Stimulated activated naive CD8-positive, alpha-beta T cell treated with anti-CD3 and anti-CD28 coated beads, Interleukin-15, Interleukin-2, amounts not matched to agents 100 U/mL and 50 U/mL, for 24 hours (primary cell): ENCODE measurements at regions not wholly inside any gene's neighbourhood (a gene's known extent, or its start where the extent isn't known, plus 50 kb on each side); places are given as distances from the start of the nearest gene placed in this dataset.

Source experiments
- ATAC-seq: fragments of 150-1000 bp; cut with Tn5 transposase; one replicate; pipeline ENCODE4 v1.10.0; 2021
- DNase-seq: peaks from one replicate; pipeline ENCODE4 v3.0.0; 2021

DNA sequence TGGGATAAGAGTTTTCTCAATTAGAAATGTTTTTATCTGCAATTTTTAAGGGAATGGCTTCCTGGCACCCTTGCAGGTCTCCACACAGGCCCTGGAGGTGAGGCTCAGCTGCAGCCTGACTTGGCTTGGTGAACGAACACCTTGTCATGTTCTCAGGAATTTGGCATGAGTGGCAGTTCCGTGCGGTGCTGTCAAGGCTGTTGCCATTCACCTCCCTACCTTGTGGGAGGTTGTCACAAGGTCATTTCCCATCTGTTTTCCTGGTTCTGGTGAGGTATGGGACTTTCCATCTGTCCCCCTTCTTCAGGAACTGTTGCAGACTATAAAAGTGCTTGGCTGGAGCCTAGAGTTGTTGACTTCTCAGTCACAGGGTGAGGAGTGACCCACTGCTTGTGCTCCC lies 82.9 kb downstream of the ELOVL4 start:
- no peak for DNase-seq
- no peak for ATAC-seq

DNA sequence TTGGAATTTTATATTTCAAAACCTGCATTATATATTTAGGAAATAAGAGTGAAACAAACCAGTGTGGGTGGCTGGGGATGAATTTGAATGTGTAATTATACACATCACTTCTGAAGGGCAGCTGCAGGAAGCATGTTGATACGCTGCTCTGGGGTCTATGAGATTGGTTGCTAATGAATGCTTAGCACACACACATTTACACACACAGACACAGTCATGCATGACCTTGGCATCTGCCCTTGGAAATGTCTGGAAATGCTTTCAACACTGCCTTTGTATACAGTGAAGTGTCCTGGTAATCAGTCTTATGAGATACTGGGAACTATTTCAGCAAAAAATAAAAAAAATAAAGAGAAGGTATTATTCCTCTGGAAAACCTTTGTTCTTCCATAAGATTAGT lies 83.4 kb downstream of the ELOVL4 start:
- no peak for ATAC-seq
- DNase-seq: no peak

DNA sequence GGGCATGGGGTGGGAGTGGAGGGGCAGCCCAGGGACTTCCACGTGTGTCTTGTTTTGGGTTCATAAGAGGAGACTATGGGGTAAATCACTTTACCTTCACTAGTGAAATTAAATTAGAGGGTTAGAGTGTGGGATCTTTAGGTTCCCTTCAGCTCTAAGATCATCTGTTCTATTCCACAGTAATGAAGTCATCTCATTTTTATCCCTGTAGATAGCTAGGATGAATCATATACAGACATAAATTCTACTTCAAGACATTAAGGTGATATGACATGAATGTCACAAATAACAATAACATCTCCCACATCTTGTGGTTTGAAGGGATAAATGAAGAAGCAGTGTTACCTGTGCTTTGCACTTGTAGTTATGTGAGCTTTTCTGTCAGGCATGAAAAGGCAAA lies 83.8 kb downstream of the ELOVL4 start:
- ATAC-seq (no peak), DNase-seq (no peak)

DNA sequence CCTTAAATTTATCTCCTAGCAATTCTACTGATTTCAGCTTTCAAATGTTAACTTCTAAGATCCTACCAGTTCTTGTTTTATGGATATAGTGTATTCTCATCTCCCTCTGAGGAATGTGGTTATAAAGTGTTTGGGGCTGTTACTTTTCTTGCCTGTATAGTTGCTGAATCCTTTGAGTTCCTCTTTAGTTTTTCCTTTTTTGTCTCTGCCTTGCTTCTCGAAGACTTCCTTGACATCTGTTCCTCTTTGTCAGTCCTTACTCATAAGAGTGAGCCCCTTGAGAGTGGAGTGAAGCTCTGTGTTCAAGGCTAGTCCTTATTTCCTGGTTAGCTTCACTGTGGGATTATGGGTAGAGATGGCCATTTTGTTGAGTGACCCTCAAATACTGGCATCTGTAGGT lies 84.6 kb downstream of the ELOVL4 start:
- DNase-seq (no peak), ATAC-seq (no peak)

DNA sequence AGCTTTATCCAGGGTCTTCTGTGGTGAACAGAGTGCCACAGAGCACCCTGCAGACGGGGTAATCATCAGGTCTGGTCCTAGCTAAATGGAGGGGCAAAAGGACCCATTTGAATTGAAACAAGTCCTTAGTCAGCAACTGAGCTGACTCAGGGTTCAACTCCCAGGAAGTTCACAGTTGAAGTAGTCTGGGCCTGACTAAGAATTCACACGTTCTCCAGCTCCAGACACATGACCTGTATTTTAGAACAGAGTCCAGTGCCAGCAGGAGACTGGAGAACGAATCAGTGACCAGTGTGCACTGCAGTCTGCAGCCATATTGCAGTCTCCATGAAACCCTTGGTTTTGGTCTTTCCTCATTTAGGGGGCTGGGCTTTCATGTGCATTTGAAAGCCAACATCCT lies 85.2 kb downstream of the ELOVL4 start:
- ATAC-seq (no peak), DNase-seq (no peak)

DNA sequence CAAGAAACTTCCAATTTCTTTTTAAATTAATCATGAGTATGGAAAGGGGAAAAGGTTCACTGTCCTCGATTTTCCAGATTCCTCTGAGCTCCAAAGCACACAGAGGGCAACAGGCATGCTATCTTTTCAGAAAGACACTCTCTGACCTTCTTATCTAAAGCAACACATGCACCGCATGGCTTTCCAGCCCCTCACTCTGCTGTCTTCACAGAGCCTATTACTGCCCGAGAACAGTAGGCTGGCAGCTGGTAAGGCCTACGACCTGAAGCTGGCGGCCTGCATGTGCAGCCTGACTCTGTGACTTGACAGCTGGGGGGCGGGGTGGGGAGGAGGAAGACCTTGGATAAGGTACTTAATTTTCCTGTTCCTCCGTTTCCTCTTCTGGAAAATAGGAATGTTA lies 86.3 kb downstream of the ELOVL4 start:
- DNase-seq: no peak
- no peak for ATAC-seq

DNA sequence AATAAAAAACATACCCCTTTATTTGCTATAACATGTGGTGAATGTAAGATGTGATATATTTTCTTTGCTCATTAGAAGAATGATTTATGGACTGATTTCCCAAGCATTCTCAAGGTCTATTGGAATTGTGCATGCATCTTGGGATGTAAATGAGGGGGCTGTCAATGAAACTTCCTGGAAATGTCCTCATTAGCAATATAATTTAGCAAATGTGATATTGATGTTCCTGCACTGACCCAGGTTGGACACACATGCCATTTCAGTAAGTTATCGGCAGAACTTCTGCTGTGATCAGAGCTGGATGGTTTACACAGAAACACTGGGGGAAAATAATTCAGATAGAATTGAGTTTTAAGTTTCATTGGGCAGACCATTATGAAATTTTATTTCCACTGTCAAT lies 99.9 kb downstream of the ELOVL4 start:
- ATAC-seq (no peak), DNase-seq (no peak)

DNA sequence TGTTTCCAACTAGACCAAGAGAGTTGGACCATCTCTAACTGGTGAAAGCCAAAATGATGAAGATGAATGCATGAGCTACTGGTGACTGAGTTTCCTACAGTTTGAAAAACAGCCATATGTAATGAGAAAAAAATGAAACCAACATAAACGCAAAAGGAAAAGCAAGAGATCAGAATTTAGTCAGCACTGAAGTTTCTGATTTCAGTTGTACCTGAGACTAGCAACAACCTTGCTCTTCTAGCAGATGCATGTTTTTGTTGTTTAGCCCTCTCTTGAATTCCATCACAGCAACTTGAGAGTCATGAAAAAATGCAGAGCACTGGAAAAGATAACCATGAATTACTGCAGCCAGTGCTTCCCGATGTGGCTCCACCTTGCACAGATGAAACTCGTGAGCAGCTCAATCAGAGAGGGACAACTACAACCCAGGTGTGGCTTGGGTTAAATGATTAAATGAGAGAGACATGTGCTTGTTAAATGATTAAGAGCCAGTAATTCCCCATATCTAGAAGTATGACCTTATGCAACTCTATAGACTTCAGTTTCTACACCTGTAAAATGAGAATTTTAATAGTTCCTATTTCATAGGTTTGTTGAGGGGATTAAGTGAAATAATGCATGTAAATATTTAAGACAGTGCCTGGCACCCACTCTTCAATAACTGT lies 104.8 kb downstream of the ELOVL4 start:
- DNase-seq: no peak
- no peak for ATAC-seq

DNA sequence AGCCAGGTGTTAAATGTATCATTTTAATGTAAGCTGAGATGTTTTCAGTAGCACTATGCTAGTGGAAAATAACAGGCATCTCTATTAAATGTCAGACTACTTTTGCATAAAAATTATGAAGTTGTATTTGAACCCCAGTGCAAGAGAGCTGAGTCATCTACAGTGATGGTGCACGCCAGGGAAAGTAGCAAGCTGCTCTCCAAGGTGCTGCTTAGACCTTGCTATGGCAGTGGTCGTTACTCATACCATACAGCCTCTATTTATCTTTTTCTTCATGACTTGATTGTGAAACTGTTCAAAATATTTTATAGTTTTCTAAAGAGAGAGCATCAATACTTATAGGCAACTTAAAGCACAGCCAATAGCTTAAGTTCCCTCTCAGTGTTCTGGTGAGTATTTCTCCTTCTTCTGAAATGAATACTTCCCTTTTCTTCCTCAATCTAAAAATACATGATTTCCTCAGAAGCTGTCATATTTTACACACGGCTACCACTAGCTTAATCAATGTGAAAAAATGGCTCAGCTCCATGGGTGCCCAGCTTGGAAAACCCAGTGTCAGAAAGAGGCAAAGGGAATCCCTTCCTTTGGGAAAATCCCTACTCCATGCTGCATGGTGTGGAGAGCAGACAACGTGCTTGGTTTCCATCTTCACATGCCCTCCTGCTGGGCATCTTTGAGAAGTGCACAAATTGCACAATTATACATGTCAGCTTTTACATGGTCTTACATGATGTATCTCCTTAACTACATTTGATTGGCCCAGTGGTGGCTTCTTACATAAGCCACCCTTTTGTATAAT lies 105.6 kb downstream of the ELOVL4 start:
- ATAC-seq (no peak), DNase-seq (no peak)

DNA sequence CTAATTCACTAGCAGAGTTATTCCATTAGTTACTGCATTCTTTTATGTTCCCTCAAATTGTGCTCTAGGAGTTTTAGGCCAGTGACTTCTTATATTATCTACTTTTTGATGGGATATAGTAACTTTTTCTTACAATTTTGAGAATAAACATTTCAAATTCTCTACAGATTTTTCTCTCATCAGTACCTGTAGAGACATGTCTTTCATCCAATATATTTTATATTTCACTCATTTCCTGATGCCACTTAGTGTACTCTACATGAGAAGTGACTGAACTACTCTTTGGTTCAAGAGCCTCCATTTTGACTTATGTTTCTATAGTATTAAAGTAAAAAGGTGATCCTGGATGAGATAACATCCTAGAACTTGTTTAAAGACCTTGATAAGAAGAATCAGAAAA lies 108.5 kb downstream of the ELOVL4 start:
- ATAC-seq: no peak
- DNase-seq: no peak

DNA sequence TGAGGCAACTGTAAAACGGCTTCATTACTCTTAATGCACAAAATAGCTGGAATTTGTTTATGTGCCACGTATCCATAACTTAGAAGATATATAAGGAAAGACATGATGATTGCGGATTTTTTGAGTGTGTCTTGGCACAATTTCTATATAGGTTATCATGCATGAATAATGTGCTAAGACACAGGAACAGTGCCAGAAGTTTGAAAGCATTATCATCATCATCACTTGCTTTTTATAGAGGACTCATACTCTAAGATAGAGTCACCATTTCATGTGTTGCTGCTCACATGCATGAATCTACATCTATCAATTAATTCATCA lies 113.4 kb downstream of the ELOVL4 start:
- DNase-seq (no peak), ATAC-seq (no peak)

DNA sequence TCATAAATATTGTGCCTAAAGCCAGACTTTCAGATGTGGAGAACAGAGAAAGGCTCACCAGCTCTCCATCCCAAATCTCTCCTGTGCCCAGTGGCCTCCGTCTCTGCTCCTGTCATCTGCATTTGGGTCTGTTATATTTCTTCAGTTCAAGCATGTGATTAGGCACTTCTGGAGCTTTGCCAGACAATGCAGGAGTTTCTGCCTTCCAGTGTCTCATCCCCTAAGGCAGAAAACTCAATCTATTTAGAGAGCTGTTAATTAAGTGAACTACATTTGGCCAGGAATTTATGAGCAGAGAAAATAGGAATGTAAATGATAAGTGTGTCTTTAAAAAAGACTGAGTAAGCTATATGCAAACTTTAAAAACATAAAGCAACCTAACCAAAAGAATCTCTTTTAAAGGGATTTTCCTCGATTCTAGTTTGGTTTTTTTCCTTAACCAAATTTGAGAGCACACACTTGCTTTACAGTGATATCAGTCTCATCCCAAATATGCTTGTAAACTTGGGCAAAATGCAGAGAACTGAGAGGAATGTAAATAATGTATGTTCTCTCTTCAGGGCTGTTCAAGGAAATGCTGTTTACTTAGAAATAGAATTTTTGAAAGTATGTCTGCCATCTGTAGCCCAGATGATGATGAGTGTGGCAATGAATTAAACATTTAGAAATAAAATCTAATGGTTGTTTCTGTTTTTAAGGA lies 113.9 kb downstream of the ELOVL4 start:
- ATAC-seq (no peak), DNase-seq (no peak)

DNA sequence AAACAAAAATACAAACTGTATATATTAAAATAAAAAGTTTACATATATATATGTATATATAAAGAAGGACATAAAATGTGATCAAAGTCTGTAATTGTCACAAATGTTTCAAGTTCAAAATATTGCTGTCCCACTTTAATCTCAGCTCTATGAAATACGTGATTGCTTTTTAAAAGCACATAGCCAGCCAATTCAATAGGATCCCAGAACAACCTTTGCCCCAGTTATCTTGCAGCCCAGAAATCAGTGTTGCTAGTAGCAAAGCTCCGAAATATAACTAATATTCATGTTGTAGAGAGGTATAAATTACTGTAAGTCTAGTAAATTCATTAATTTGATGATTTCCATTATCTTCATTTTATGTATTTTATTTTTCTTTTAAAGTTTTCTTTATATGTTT lies 114.6 kb downstream of the ELOVL4 start:
- ATAC-seq (no peak), DNase-seq (no peak)

DNA sequence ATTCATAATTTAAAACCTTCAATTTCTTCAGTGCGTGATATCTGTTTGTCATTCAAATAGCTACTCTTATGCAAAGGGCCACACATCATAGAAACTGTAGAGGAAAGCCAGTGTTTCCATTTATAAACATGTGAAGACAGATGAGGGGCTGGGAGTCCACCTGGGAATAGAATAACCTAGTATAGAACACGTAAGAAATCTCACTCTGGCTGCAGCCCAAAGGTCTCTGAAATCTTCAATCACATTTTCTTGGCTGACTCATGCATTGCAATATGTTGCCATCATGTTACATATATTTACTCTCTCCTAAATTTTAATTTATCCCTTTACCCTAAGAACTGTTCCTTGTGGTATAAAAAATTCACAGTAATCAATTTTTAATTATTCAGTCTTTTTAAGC lies 123.2 kb downstream of the ELOVL4 start:
- ATAC-seq (no peak), DNase-seq (no peak)

DNA sequence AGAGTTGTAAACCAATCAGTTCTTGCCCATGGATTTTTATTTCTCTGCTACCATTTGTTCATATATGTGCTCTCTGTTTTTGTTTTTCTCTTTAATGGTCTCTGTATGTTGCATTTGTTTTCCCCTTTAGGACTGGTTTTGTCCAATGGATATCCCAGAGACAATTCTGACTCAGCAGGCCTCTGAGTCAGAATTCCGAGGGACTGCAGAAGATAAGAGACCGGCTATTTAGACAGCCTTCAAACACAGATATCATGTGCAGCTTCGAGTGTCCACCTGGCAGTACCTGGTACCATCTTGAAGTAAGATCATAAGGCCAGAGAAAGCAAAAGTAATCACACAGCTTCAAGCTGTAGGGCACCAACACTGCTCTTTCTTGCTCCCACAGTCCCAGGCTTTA lies 125.5 kb downstream of the ELOVL4 start:
- DNase-seq: no peak
- ATAC-seq: no peak

DNA sequence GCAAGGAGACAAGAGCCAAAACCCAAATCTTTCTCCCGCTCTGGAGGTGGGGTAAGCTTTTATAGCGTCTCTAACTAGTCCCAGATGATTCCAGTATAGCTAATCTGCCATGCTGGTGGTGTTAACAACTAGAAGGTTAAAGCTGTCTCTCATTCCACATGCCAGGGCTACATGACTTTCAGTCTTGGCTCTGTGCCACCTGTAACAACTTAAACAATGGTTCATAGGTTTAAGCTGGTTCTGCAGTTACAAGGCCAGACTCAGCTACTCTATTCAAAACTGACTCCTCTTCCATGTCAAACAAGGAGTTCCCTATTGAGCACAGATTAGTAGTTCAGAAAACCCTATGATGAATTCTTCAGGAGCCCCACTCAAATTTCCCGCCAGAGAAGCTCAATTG lies 128.9 kb downstream of the ELOVL4 start:
- ATAC-seq (no peak), DNase-seq (no peak)

DNA sequence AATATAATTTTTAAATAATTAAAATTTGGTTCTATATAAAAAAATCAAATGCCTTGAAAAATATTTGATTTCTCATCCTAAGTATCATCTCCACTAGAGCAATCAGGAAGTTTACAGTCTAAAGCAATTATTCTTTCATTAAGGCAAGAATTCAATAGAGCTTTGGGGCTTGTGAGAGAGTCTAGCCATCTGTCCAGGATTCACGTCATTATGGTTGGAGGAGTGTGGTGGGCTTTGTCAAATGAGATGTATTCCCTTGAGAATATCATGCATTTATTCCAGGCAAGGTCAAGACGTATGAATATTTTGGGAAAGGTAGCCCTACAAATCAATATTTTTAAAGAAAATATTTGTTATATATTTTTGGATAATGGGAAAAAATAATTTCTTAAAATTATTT lies 132.4 kb downstream of the ELOVL4 start:
- ATAC-seq (no peak), DNase-seq (no peak)

DNA sequence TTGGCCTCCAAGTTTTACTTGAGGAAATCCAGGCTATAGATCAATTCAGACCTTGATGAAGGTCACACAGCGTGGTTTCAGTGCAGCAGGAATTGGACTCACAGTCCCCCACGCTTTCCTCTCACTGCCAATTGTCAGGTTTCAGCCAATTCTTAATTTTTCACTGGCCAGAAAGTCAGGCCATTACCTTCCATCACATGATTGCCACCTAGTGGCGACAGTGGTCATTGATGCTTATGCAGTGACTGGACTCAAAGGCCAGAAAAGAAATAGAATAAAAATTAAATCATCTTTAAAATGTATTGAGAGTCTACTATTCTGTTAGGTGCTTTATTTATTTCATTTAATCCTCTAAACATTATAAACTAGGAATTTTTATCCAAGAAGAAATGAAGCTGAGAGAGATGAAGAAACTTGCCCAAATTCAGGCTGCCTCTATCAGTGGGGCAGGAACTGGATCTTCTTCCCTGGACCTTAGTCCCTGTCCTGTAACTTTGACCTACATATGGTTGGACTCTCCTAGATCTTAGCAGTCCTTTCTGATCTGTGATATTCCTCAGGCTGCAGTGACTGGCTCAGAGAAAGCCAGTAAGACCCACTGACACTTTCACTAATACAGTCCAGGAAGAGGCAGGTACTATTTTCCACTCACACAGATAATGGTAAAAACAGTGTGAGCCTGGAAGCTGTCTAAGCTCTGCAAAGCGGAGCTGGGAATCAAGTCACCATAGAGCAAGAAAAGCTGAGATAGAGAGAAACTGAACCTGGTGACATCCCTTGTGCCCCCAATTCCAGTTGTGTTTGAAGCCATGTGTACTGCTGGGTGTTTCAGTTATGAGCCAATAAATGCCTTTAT lies 133.3 kb downstream of the ELOVL4 start:
- peak; percentile 43 for ATAC-seq
- peak; percentile 79 for DNase-seq

DNA sequence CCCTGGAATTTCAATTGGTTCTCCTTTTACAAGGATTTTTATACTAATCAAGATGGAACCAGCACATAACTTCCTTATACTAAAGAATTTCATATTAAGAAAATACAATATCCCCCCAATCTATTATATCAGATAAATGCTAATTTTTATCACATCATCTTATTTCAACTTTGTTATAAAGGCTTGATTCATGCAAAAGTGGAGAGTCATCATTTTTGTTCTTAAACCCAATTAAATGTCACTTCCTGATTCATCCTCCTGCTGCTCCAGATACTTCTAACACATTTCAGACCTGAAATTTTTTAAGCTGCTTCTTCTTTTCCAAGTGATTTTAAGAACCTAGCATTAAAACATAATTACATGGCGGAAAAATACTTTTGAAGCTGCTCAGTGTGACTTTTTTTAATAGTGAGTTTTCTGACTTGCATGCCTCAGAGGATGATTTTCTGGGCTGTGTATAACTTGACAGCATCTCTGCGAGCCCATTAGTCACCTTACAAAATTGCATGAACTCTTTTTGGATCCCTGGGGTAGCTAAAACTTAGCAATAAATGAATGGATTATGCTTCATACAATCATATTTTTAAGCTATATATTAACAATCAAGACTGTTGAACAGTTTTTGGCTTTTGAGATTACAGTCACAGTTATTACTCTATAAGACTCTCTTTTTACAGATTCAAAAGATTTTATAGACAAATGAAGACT lies 134.1 kb downstream of the ELOVL4 start:
- ATAC-seq (no peak), DNase-seq (no peak)

DNA sequence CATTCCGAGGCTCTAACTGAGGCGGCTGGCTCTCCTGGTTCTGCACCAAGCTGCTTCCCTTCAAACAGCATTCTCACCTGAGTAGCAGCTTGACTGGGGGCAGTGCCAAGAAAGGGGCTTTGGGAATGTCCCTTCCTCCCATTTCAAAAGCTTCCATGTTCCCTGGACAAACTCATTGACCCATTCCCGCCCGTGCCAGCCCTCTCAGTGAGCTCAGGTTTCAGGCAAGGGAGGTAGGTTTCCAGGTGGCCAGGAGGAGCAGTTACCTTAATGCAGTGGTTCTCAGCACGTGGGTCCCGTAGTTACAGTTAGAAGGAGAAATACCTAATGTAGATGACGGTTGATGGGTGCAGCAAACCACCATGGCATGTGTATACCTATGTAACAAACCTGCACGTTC lies 135.2 kb downstream of the ELOVL4 start:
- ATAC-seq: no peak
- no peak for DNase-seq

DNA sequence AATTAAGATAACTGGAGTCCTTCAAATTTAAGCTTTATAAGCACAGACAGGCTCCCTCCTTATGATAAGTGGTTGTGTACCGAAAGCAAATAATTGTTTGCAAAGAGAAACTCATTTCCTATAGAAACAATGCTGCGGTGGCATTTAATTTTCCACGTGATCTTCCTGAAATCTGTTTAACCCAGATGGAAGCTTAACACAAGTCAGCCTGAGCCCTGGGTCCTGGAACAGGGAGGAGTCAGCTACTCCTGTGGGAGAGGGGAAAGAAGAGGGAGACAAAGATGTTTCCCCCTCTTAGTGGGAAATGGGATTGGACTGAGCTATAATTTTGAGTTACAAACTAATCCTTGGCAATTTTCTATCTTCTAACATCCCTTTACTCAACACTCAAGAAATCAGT lies 136.5 kb downstream of the ELOVL4 start:
- DNase-seq: no peak

DNA sequence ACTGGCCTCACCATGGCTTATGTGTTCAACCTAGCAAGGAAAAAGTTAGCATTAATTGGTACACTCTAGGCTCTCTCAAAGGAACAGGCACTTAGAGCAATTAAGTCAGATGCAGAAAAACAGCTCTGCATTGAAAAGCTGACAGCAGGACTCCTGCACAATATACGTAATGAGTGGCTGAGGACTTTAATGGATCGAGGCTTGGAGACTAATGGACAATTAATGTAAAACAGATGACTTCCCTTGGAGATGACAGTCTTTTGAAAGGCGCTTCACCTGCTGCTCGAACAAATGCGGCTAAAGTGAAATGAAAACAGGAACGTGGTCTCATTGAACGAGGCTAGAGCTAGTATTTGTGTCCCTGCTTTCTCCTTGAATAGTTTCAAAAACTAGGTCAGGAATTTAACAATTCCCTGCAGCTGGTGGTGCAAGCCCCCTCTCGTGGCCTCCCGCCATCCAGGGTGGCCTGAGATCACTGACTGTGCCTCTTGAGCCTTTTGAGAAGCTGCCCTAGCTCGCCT lies 137.1 kb downstream of the ELOVL4 start:
- ATAC-seq: no peak
- DNase-seq: no peak

More for the DNA sequence above, 136.5 kb downstream of the ELOVL4 start:
- no peak for ATAC-seq
